Subcutaneous abdominal adipose tissue (tissue), 5 donors: ENCODE measurements at regions not wholly inside any gene's neighbourhood (a gene's known extent, or its start where the extent isn't known, plus 50 kb on each side); places are given as distances from the start of the nearest gene placed in this dataset.
"Not testable (repeated sequence)": the region's sequence is repeated elsewhere in the genome, so short reads cannot be mapped to it uniquely, and the experiment has no call there.

Experiments used
- H3K27ac ChIP-seq: one replicate; pipeline ENCODE4 v1.7.0; 2013; ENCODE audit warnings: low read depth, mild to moderate bottlenecking, inconsistent platforms, low read length, moderate library complexity
- H3K27me3 ChIP-seq, 5 donors: one replicate each; pipeline ENCODE4 v1.7.0; 2013; ENCODE audit warnings: low read length in 5 of 5, inconsistent platforms in 1 of 5; ENCODE audit not compliant: control insufficient read depth in 5 of 5, insufficient read depth in 4 of 5
- H3K36me3 ChIP-seq, 5 donors: one replicate each; pipeline ENCODE4 v1.7.0; 2013; ENCODE audit warnings: low read length in 5 of 5; ENCODE audit not compliant: control insufficient read depth in 5 of 5, insufficient read depth in 5 of 5
- H3K4me1 ChIP-seq, 5 donors: one replicate each; pipeline ENCODE4 v1.7.0; 2013; ENCODE audit warnings: low read length in 5 of 5, mild to moderate bottlenecking in 3 of 5, moderate library complexity in 1 of 5; ENCODE audit not compliant: control insufficient read depth in 5 of 5, insufficient read depth in 5 of 5
- H3K4me3 ChIP-seq, 5 donors: one replicate each; pipeline ENCODE4 v1.7.0; 2013; ENCODE audit warnings: low read length in 5 of 5, low read depth in 1 of 5
- H3K9ac ChIP-seq, 5 donors: one replicate each; pipeline ENCODE4 v1.7.0; 2013; ENCODE audit warnings: low read length in 5 of 5, mild to moderate bottlenecking in 4 of 5, moderate library complexity in 3 of 5
- H3K9me3 ChIP-seq, 5 donors: one replicate each; pipeline ENCODE4 v1.7.0; 2013; ENCODE audit warnings: low read length in 5 of 5; ENCODE audit not compliant: control insufficient read depth in 5 of 5
- donor health status: healthy.
- donor health status: healthy.
- donor health status: healthy.
- donor health status: healthy.
- donor health status: healthy.

GRCh38 chr1:103469801-103470200, 55.7 kb upstream of the RNPC3 start:
- Histone ChIP-seq H3K27ac (no peak overlapping the region), H3K4me3 (no peak overlapping the region), H3K36me3 (no peaks in the 10 kb centered on the region), H3K27me3 (no peaks in the 10 kb centered on the region), H3K9me3 (no peaks in the 10 kb centered on the region), H3K4me1 (no peaks in the 10 kb centered on the region), H3K9ac (no peak overlapping the region)

GRCh38 chr1:103467100-103467499, 58.4 kb upstream of the RNPC3 start:
- H3K27ac ChIP-seq = no peak overlapping the region
- no peak overlapping the region for H3K9ac ChIP-seq
- no peaks in the 10 kb centered on the region for H3K9me3 ChIP-seq
- H3K27me3 ChIP-seq = no peaks in the 10 kb centered on the region
- no peaks in the 10 kb centered on the region for H3K36me3 ChIP-seq
- H3K4me3 ChIP-seq = no peak overlapping the region
- H3K4me1 ChIP-seq = no peaks in the 10 kb centered on the region

GRCh38 chr1:103461161-103462105, 64.1 kb upstream of the RNPC3 start:
- Histone ChIP-seq H3K9ac (no peak overlapping the region), H3K4me3 (no peak overlapping the region), H3K27me3 (no peaks in the 10 kb centered on the region), H3K4me1 (peaks cover 0 to 8% (median 5%) of the 10 kb centered on the region in 5 donors), H3K27ac (no peak overlapping the region), H3K36me3 (no peaks in the 10 kb centered on the region), H3K9me3 (no peaks in the 10 kb centered on the region)

- H3K27me3 ChIP-seq = no peaks in the 10 kb centered on the region
- no peak overlapping the region for H3K4me3 ChIP-seq
Measured at GRCh38 chr1:103460511-103460910, 65.0 kb upstream of the RNPC3 start.

GRCh38 chr1:103459346-103459745, 66.2 kb upstream of the RNPC3 start:
- no peak overlapping the region for H3K9ac ChIP-seq
- no peaks in the 10 kb centered on the region for H3K9me3 ChIP-seq
- peaks cover 0 to 8% (median 5%) of the 10 kb centered on the region in 5 donors for H3K4me1 ChIP-seq
- no peaks in the 10 kb centered on the region for H3K36me3 ChIP-seq
- no peak overlapping the region for H3K27ac ChIP-seq
- H3K27me3 ChIP-seq = no peaks in the 10 kb centered on the region
- no peak overlapping the region for H3K4me3 ChIP-seq

More at GRCh38 chr1:103460511-103460910, 65.0 kb upstream of the RNPC3 start:
- H3K9ac ChIP-seq = no peak overlapping the region
- no peak overlapping the region for H3K27ac ChIP-seq
- H3K36me3 ChIP-seq = no peaks in the 10 kb centered on the region
- peaks cover 0 to 8% (median 5%) of the 10 kb centered on the region in 5 donors for H3K4me1 ChIP-seq
- H3K9me3 ChIP-seq = no peaks in the 10 kb centered on the region

- Histone ChIP-seq H3K9me3 (no peaks in the 10 kb centered on the region), H3K9ac (no peak overlapping the region), H3K27me3 (no peaks in the 10 kb centered on the region), H3K36me3 (no peaks in the 10 kb centered on the region), H3K27ac (no peak overlapping the region), H3K4me3 (no peak overlapping the region), H3K4me1 (peaks cover 0 to 8% (median 5%) of the 10 kb centered on the region in 5 donors)
Measured at GRCh38 chr1:103457886-103458455, 67.5 kb upstream of the RNPC3 start.

GRCh38 chr1:103448560-103448959, 76.9 kb upstream of the RNPC3 start:
- Histone ChIP-seq H3K9ac (no peak overlapping the region), H3K9me3 (no peaks in the 10 kb centered on the region), H3K36me3 (no peaks in the 10 kb centered on the region), H3K27me3 (no peaks in the 10 kb centered on the region), H3K27ac (no peak overlapping the region), H3K4me1 (no peaks in the 10 kb centered on the region), H3K4me3 (no peak overlapping the region)

- Histone ChIP-seq H3K9ac (no peak overlapping the region), H3K36me3 (no peaks in the 10 kb centered on the region), H3K4me1 (no peaks in the 10 kb centered on the region), H3K9me3 (no peaks in the 10 kb centered on the region), H3K27ac (no peak overlapping the region), H3K27me3 (no peaks in the 10 kb centered on the region), H3K4me3 (no peak overlapping the region)
Measured at GRCh38 chr1:103447471-103447870, 78.0 kb upstream of the RNPC3 start.

- no peak overlapping the region for H3K9ac ChIP-seq
- no peak overlapping the region for H3K27ac ChIP-seq
- no peaks in the 10 kb centered on the region for H3K4me1 ChIP-seq
- H3K4me3 ChIP-seq = no peak overlapping the region
- no peaks in the 10 kb centered on the region for H3K9me3 ChIP-seq
- H3K36me3 ChIP-seq = no peaks in the 10 kb centered on the region
- H3K27me3 ChIP-seq = no peaks in the 10 kb centered on the region
Measured at GRCh38 chr1:103441342-103441741, 84.2 kb upstream of the RNPC3 start.

GRCh38 chr1:103436568-103437100, 88.9 kb upstream of the RNPC3 start:
- H3K9me3 ChIP-seq, H3K4me1 ChIP-seq, H3K36me3 ChIP-seq, H3K27me3 ChIP-seq, H3K9ac ChIP-seq, H3K27ac ChIP-seq, H3K4me3 ChIP-seq: not testable (repeated sequence)
